ENCODE measurements at regions not wholly inside any gene's neighbourhood (a gene's known extent, or its start where the extent isn't known, plus 50 kb on each side); places are given as distances from the start of the nearest gene placed in this dataset.

GRCh38 chr7:24383055-24383454 lies 99.1 kb downstream of the NPY start:
- Histone ChIP-seq H3K9me3 (no peaks in the 10 kb centered on the region), H3K4me3 (no peak overlapping the region), H3K27me3 (no peaks in the 10 kb centered on the region), H3K36me3 (no peaks in the 10 kb centered on the region), H3K27ac (no peak overlapping the region), H3K4me1 (no peaks in the 10 kb centered on the region)
- intact Hi-C loops (cut with DNase I): no loop called here
- 66 to 69% methylated on average over 1 of the region's 1 CpG for WGBS, 2 donors
- TF ChIP-seq CTCF (IDR thresholded peaks at IDR 0.05) (no peak), POLR2A (IDR thresholded peaks at IDR 0.05) (no peak)
- DNase-seq: no peak

DNA sequence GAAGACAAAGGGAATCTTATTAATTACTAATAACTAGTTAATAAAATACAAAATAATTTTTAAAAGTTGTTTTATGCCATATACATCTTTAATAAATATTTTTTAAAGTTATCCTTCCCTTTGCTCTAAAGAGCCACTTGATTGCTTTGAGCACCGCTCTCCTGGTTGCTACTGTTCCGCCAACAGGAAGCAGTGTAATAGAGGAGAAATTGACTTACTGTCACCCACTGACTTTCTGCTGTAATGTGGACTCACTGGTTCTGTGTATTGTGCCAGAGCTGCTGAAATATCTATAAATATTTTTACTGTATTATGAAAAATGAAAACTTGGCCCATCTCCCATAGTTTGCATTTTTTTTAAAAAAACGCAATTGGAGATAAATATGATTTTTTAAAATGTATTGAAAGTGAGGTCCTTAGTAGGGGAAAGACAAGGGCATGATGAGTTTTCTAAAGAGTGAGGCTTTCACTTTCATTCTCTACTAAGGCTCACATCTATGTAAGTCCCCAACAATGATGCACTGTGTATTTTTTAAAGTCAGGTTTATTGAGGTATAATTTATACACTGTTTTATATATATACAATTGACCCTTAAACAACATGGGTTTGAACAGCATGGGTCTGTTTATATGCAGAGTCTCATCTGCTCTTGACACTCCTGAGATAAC lies 100.5 kb downstream of the NPY start:
- intact Hi-C loops (cut with DNase I): no loop called here
- 66 to 73% methylated on average over 3 of the region's 3 CpGs for WGBS, 2 donors

DNA sequence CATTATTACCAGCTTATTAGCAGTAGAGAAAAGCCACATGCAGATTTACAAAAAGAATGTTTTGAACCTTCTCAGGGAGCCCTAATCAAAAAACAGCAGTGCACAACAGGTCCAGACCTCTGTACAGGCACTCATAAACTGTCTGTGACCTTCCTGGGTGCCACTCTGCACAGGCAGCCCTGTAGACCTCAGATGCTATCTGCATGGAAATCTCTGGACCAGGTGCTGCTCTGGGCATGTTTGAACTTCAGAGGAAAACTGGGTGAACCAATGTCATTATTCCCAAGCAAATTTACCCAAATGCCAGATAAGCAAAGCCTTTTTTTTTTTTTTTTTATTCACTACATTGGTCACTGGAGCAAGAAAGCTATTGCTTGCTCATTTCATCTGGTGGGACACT lies 104.2 kb downstream of the NPY start:
- no peak for DNase-seq
- H3K4me1 ChIP-seq: no peaks in the 10 kb centered on the region
- H3K9me3 ChIP-seq: no peaks in the 10 kb centered on the region
- H3K27me3 ChIP-seq: no peaks in the 10 kb centered on the region
- intact Hi-C loops (cut with DNase I): no loop called here
- H3K36me3 ChIP-seq: no peaks in the 10 kb centered on the region
- TF ChIP-seq POLR2A (IDR thresholded peaks at IDR 0.05) (no peak), CTCF (IDR thresholded peaks at IDR 0.05) (no peak)
- no peak overlapping the region for H3K27ac ChIP-seq
- no peak overlapping the region for H3K4me3 ChIP-seq

More for the DNA sequence above, 100.5 kb downstream of the NPY start:
- DNase-seq: no peak
- TF ChIP-seq CTCF (IDR thresholded peaks at IDR 0.05) (no peak), POLR2A (IDR thresholded peaks at IDR 0.05) (no peak)
- H3K36me3 ChIP-seq: no peaks in the 10 kb centered on the region
- H3K9me3 ChIP-seq: no peaks in the 10 kb centered on the region
- no peaks in the 10 kb centered on the region for H3K4me1 ChIP-seq
- H3K27ac ChIP-seq: no peak overlapping the region
- no peak overlapping the region for H3K4me3 ChIP-seq
- no peaks in the 10 kb centered on the region for H3K27me3 ChIP-seq

GRCh38 chr7:24390376-24391157 lies 106.6 kb downstream of the NPY start:
- Histone ChIP-seq H3K27ac (no peak overlapping the region), H3K4me3 (no peak overlapping the region), H3K27me3 (no peaks in the 10 kb centered on the region), H3K9me3 (no peaks in the 10 kb centered on the region), H3K36me3 (no peaks in the 10 kb centered on the region), H3K4me1 (no peaks in the 10 kb centered on the region)
- no peak for DNase-seq
- TF ChIP-seq CTCF (IDR thresholded peaks at IDR 0.05) (no peak), POLR2A (IDR thresholded peaks at IDR 0.05) (no peak)
- 66 to 71% methylated on average over 5 of the region's 5 CpGs for WGBS, 2 donors
- intact Hi-C loops (cut with DNase I): no loop called here

DNA sequence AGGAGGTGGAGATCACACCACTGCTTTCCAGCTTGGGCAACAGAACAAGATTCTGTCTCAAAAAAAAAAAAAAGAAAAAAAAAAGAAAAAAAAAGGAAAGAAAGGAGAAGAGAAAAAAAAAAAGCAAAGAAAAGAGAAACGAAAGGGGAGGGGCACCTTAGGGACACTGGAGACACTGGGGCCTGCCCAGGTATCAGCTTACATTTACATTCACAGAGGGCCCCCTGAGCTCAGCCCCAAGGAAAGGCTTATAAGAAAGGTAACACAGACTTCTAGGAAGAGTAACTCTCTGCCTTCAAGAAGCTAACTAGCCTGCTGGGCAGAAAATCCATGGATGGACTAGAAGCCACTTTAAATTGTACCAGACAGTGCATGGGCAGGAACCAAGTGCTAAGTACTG lies 108.8 kb downstream of the NPY start:
- intact Hi-C loops (cut with DNase I): no loop called here
- H3K36me3 ChIP-seq: no peaks in the 10 kb centered on the region
- H3K9me3 ChIP-seq: no peaks in the 10 kb centered on the region
- H3K27ac ChIP-seq: no peak overlapping the region
- no peak overlapping the region for H3K4me3 ChIP-seq
- no peaks in the 10 kb centered on the region for H3K4me1 ChIP-seq
- no peaks in the 10 kb centered on the region for H3K27me3 ChIP-seq
- TF ChIP-seq POLR2A (IDR thresholded peaks at IDR 0.05) (no peak), CTCF (IDR thresholded peaks at IDR 0.05) (no peak)
- DNase-seq: no peak
- 40 to 45% methylated on average over 1 of the region's 1 CpG for WGBS, 2 donors

Data from esophagus squamous epithelium (tissue), 5 donors.